GM03348 (cell line): ENCODE measurements at regions not wholly inside any gene's neighbourhood (a gene's known extent, or its start where the extent isn't known, plus 50 kb on each side); places are given as distances from the start of the nearest gene placed in this dataset.
A peak's percentile ranks its signal among the peaks of the same experiment; 100 is the strongest.
"Not testable (repeated sequence)": the region's sequence is repeated elsewhere in the genome, so short reads cannot be mapped to it uniquely, and the experiment has no call there.

Source experiments
- DNase-seq: peaks from one replicate; pipeline ENCODE4 v3.0.0; 2012; ENCODE audit warnings: low spot score

DNA sequence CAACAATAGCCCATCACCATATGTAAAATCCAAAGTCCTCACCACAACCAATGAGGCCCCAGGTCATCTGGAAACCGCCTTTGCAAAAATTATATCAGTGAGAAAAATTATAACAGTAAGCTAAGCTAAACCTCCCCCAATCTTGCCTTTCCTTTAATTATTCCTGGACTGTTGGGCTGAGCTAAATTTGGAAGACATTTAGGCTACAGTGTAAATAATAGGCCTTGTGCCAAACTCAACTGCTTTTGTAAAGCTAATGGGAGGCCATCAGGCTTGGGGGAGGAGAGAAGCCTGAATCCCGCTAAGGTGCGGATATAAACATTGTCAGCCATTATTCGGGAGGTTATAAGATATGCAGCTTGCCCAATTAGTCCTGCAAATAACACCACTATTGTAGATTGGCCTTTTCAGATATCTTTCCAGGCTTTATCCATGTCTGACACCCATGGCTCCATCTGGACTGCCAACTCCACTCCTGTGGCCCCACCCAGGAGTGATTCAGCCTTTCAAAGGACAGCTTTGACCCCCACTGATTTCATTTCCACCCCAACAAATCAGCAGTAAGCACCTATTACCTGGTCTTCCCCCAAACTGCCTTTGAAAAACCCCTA is 53.0 kb upstream of the CA12 start:
- DNase-seq, result no peak

DNA sequence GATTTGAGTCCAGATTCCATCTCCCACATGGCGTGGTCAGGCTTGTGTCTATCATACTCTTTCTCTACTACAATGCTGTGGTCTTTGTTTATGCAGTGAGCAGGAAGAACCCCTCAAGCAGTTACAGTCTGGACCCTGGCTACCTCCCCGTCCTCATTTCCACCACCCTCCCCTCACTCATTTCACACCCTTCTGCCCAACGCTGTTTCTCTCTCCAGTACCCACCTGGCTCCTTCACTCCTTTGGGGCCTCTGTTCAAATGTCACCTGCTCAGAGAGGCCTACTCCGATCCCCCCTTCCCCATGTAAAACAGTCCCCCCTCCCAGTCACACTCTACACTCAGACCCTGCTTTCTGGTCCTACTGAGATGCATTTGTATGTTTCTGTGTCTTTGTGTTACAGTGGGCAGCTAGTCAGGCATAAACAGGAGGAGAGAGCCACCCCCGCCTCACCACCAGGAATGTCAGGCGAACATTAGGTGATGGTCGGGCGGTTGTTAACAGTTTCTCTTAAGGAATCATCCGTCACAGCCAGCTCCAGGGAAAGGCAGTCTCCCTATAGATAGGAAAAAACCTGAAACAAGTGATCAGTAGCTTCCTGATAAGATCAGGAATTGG is 53.7 kb upstream of the CA12 start:
- DNase-seq, result no peak

DNA sequence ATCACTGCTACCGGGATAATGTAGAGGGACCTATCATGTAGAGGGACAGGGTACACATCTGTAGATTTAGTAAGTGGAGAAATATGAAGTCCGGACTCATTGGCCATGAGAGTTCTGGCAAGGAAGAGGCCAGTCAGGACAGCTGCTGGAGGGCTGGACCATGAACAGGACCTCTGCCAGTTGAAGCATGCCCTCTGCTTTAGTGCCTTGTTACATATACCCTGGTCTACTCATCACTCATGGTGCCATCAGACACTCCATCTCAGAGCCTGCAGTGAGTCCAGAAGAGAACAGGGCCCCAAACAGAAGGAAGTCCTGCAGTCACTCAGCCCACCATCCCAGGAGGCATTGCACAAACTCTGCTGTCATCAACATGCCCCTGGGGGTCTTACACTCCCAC is 54.7 kb upstream of the CA12 start:
- DNase-seq, result no peak

DNA sequence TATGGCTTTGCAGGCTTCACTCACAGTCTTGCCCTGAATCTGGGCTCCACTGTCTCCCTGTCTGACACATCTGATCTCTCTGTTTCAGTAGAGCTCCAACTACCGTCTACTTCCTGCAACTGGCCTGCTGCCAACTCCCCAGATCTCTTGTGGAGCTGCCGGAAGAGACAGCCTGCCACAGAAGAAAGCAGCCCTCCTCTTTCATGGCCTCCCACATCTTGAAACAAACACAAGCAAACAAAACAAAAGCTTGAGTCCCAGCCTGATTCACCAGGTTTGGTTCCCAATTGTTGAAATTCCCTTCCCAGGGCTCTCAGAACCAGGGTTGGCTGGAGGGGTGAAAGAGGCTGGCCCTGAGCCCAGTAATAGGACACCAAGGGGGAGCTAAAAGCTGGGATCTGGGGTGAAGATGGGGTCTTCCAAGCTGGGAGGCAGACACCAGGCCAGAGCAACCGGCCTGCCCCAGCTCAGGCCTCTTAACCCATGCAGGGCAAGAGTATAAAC is 55.3 kb upstream of the CA12 start:
- peak; percentile 82 for DNase-seq

DNA sequence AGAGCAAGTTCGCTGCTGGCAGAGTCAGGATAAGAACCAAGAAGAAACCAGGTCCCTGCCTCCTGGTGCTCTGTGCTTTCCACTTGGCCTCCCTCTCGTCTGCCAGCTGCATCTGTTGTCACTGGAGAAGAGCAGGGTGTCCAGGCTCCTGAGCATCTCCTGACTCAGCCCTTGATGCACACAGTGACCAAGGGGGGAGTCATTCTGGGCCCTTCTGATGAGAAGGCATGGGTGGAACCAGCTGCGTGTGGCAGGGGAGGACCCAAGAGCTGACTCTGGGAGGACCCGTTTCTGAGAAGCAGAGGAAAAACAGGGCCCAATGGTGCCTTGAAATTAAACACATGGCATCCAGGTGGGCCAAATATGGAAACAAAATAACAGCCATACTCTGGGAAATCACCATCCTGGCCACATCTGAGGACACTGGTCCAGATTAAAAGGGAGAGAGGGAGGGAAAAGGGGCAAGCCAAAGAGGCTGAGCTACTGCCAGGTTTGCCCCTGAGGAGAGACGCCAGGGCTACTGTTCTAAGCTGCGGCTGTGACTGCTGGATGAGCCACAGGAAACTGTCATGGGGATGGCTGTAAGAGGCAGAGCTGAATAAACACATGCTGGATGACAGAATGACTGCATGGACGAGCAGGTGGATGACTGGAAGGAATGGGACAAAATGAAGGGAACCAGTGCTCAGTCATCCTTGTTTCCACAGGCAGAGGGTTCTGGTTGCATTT is 58.1 kb upstream of the CA12 start:
- DNase-seq, result no peak

DNA sequence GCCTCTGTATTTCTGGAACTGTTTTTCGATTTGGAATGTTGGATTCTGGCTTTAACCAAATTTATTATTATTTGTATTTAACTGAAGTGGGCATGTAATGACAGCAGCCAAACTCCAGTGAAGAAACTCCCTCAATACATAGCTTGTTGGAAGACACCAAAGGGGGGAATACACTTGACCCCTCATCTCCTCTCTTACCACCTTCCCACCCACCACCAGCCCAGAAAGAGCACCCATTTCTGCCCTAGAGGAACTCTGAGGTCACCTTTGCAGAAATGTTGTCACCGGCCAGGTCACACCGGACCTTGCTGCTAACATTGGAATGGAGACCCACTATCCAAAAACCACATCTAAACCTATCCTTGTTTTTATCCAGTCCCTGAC is 58.6 kb upstream of the CA12 start:
- no peak for DNase-seq

DNA sequence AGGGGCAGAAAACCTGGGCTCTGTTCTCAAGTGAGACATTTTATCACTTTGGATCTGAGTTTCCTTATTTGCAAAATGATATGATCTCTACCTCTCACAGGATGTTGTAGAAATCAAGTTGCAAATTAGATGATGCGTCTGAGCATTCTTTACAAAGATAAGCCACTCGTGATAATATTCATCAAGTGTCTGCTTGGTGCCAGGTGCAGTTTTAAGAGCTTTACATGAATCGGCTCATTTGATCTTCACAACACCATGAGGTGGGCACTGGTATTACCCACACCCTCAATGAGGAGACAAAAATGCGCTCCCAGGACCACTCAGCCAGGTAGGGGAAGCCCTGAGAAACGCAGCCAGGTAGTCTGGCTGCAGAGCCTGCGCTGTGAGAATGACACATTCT is 59.1 kb upstream of the CA12 start:
- DNase-seq, result no peak

DNA sequence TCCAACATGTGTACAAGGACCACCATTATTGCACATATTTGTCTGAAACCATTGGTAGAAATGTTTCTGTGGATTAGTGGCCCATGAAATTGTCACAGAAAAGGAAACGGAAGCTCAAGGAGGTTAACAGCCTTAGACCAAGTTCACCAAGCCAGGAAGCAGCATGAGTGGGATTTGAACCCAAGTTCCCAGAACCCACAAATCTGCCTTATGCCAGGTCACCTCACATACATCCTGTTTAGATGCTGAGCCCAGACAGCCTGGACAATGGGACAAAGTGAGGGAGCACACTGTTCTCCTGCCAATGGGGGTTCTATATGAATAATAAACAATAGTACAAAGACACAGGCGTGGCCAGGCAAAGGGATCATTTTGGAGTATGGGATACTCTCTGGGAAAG is 59.6 kb upstream of the CA12 start:
- no peak for DNase-seq

DNA sequence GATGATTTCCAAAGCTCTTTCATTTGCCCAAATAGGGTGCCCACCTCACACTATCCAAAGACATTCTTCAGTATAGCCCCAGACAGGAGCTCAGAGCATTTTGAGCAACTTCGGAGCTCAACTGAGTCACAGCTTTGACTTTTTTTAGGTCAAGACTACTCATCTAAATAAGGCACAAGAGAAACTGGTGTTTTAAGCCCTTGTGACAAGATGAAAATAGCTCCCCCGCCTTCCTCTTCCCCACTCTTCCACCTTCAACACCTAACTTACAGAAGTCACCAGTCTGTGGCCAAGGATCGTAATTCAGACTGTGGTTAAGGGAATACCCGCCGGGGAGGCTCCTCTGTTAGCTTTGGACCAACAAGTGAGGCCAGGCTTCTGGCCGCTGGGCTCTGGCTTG is 60.4 kb upstream of the CA12 start:
- DNase-seq, result no peak

DNA sequence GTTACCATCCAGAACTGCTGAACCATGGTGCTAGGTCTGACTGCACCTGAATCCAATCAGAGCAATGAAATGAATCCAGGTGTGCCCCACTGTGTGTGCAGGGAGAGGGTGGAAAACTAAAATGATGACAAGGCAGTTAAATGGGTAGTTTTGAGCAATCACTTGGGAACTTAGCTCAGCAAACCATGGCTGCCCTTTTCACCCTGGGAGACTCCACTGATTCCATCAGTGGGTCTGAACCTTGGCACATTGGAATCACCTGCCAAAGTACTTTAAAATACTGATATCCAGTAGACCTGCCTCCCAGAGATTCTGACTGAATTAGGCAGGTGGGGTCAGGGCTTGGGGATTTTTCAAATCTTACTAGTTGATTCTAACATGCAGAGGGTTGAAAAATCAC is 59.8 kb upstream of the USP3 start:
- no peak for DNase-seq

DNA sequence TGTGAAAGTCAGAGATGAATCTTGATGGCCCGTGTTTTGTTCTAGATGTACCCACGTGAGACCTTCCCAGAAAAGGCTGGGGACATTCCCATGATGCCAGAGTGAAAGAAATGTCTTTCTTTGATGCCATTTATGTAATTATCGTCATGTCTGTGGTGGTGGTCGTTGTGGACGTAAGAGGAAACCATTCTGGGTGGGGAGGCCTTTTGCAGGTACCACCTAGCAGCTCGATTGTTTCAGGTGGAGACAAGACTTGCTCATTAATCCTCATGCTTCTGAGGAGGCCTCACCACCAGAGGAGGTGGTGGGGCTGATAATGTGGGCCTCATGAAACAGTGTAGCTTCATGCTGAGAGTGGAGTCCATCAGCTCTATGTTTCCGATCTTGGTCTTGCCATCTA is 58.1 kb upstream of the USP3 start:
- DNase-seq, result no peak

DNA sequence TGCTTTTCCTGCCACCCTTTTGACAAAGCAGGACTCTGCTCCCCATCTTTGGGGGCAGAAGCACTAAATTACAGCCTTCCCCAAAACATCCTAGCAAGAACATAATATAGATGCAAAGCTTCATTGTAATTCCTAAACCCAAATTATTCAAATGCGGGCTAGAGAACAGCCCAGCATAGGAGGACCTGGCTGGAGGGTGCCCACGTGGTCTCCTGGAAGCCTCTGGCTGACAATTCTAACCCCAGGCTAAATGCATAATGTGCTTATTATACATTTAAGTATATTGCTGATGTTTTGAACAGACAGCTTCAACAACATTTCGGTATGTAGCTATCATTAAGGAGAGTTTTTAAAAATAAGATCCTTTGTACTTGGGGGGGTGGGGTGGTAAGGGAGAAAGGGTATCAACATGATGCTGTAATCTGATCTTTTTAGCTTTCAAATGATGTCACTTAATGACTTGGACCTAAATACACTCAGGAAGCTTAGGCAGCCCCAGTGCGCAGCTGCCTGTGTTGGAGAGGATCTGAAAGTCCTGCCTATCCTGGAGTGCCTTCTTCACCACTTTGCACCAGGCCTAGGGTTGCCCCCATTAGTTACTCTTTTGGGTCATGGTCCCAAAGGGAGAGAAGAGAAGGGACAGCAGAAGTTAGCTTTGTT is 57.2 kb upstream of the USP3 start:
- DNase-seq, result no peak

DNA sequence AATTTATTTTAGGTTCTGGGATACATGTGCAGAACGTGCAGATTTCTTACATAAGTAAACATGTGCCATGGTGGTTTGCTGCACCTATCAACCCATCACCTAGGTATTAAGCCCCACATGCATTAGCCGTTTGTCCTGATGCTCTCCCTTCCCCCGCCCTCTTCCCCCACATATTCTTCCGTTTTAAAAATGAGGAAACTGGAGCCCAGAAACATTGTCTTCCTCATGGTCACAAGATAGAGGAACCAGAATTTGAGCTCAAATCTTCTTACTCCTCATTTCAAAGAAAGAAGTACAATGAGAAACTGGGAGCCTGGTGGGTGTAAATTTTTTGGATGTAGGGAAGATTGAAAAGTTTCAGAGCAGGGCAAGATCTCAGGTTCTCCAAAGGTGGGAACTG is 56.1 kb upstream of the USP3 start:
- no peak for DNase-seq

DNA sequence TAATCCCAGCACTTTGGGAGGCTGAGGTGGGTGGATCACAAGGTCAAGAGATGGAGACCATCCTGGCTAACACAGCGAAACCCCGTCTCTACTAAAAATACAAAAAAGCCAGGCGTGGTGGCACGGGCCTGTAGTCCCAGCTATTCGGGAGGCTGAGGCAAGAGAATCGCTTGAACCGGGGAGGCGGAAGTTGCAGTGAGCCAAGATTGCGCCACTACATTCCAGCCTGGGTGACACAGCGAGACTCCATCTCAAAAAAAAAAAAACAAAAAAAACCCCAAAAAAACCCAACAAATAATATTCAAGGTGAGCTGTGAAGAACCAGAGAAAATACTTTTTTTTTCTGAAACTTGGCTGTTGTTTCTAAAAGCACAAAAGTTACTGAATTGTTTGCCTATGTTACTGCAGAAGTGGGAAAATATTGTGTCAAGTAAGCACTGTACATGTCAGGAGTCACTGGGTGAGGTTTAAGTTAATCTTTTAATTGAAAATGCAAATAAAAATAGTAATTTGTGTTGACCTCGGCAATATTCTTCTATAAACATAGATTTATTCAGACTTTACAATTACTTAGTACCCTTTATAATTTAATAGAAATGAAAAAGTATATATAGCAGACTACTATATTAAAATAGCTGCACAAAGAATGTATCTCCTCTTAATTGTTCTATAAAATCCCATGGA is 55.4 kb upstream of the USP3 start:
- DNase-seq, result not testable (repeated sequence)

DNA sequence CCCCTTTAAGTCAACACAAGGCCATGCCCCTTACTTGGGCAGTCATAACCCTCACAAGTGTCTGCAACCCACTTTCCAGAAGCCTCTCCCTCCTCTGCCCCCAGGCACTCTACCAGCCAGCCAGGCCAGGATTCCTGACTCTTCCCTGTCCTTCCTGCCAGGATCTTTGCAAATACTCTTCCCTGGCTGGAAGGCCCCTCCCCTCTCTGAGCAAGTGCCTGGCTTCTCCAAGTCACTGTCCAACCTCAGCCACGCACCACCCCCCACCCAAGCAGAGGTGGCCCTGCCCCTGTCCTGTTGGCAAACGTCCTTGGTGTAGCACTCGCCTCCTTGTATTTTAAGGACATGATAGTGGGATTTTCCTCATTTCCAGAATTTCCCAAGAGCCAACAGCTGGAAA is 54.7 kb upstream of the USP3 start:
- DNase-seq, result peak; percentile 34

DNA sequence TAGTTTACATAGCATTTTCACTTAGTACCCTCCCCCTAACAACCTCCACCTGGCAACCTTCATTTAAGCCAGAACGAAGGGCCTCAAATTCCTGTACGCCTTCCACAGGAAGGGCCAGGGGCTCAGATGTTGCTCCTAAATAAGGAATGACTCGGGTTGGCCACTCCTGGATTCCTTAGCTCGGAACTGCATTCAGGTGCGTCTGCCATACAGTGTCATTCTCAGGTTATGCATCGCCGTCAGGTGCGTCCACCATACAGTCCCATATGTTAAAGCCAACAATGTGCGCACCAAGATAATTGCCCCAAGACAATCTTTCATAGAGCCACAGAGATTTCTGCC is 53.5 kb upstream of the USP3 start:
- DNase-seq, result no peak

DNA sequence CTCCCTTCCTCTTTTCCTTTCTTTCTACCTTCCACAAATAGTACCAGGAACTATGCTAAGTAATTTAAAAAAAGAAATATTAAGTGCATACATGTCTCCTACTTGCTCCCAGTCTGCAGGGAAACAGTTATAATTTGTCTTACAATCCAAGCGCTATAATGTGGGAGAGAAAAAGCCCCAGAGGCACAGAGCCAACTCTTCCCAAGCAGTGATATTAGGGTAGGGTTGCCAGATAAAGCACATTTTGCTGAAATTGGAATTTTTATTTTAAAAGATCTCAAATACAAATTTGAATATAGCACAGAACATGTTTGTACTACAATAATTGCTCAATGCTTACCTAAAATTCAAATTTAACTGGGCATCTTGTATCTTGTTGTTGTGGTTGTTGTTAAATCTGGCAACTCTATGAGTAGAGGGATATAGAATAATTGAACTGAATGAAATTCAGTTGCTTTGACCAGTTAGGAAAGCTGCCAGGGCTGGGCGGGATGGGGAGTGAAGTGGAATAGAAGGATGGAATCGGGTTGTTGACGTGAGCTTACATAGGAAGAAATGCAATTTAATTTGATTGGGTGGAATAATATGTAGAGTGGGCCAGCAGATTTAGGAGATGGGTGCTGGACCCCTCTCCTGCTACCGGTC is 52.6 kb upstream of the USP3 start:
- DNase-seq, result no peak

DNA sequence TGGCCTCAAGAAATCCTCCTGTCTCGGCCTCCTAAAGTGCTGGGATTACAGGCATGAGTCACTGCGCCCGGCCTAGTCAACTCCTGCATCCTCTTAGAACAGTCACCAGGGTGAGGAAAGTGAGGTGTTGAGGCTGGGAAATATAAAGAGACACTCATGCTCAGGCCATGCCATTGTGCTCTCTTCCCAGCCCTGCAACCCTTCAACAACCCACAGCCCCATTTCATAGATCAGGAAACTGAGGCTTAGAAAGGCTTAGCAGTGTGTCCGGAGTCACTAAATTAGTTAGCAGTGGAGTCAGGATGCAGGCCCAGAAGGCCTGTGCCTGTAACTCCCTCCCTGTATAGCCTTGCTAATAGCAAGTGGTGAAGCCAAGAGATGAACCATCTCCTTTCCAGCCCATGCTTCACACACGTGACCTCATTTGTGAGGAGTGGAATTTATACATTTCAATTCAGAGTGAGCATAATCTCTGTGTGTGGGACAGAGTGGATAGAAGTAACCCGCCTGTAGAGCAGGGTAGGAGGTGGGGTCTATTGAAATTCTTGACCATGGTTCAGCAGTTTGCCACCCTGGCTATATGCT is 51.7 kb upstream of the USP3 start:
- DNase-seq, result peak; percentile 37

DNA sequence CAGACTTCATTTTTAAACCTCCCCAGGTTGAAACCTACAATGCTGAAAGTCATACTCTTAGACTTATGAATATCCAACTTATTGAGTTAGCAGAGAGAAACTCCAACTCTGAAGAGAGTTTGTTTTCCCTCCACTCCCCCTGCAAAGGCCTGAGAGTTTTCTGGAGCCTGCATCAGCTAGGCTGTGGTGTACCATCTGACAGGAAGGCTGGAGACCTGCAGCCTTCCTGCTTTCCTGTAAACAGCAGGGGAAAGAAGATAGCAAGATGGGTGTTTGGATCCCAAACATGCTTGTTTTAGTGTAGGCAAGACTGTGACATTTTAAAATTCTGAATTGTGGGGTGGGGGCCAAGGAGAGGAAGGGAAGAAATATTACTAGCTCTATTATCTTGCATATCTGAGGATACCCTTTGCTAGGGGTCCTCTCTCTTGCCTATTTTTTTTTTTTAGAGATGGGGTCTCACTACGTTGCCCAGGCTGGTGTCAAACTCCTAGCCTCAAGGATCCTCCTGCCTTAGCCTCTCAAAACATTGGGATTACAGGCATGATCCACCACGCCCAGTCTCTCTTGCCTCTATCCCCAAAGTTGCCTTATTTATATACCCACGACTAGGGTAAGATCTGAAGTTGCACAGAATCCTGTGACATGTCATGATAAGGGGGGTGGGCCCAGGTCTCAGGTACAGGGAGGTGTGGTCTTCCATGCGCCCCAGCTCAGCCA is 51.0 kb upstream of the USP3 start:
- no peak for DNase-seq

DNA sequence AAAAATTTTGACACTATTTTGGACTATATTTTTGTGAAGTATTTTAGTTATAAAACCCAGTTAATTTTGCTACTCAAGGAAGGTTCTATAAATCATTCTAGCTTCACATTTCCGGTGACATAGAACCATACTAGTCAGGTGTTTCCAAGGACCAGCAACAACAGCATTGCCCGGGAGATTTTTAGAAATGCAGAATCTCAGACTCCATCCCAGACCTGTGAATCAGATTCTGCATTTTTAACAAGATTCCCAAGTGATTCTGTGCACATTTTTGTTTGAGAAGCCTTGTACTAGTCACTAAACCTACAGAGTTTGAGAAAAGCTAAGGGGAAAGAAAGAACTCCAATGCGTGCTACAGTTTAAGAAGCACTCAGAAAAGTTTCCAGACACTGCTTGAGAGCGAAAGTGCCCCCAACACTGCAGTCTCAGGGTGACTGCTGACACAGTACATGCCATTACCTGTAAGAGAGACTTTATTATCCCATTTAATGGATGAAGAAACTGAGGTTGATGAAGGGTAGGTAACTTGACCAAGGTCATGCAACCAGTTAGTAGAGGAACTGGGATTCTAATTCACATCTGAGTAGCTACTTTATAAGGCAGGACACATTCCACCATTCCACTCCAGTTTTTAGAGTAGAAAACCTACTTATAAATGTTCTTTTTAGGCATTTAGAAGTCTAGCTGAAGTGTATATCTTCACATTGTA is 49.7 kb upstream of the USP3 start:
- no peak for DNase-seq
